ENCODE measurements at regions not wholly inside any gene's neighbourhood (a gene's known extent, or its start where the extent isn't known, plus 50 kb on each side); places are given as distances from the start of the nearest gene placed in this dataset.
A peak's percentile ranks its signal among the peaks of the same experiment; 100 is the strongest.

DNA sequence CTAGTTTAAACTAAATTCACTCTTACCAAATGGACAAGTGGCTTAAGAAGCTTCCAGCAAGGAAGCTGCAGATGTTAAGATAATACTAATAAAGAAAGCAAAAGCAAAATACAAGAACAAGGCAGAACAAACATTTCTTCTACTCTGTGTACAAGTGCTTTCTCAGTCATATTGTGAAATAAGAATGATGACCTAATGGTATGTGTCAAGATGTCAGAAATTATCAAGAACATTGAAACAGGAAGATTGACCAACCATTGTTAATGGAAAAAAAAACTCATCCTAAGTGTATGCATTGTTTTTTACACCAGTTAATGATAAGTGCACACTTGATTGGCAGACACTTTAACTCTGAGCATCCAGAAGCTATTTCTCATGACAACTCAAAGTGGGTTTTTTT, 65.4 kb upstream of the P2RY1 start (continued):
- TF ChIP-seq, protein P1, sequence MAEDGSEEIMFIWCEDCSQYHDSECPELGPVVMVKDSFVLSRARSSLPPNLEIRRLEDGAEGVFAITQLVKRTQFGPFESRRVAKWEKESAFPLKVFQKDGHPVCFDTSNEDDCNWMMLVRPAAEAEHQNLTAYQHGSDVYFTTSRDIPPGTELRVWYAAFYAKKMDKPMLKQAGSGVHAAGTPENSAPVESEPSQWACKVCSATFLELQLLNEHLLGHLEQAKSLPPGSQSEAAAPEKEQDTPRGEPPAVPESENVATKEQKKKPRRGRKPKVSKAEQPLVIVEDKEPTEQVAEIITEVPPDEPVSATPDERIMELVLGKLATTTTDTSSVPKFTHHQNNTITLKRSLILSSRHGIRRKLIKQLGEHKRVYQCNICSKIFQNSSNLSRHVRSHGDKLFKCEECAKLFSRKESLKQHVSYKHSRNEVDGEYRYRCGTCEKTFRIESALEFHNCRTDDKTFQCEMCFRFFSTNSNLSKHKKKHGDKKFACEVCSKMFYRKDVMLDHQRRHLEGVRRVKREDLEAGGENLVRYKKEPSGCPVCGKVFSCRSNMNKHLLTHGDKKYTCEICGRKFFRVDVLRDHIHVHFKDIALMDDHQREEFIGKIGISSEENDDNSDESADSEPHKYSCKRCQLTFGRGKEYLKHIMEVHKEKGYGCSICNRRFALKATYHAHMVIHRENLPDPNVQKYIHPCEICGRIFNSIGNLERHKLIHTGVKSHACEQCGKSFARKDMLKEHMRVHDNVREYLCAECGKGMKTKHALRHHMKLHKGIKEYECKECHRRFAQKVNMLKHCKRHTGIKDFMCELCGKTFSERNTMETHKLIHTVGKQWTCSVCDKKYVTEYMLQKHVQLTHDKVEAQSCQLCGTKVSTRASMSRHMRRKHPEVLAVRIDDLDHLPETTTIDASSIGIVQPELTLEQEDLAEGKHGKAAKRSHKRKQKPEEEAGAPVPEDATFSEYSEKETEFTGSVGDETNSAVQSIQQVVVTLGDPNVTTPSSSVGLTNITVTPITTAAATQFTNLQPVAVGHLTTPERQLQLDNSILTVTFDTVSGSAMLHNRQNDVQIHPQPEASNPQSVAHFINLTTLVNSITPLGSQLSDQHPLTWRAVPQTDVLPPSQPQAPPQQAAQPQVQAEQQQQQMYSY (CRISPR knock-in tag; IDR thresholded peaks at IDR 0.05), result no peak
- TF ChIP-seq POLR2AphosphoS2 (IDR thresholded peaks at IDR 0.05; ENCODE audit: low read depth, low read length) (no peak), EP300 (IDR thresholded peaks at IDR 0.05; ENCODE audit: borderline replicate concordance in 1 of 2, control insufficient read depth in 1 of 2, low read depth in 2 of 2, low read length in 2 of 2) (no peak), ZNF24 (IDR thresholded peaks at IDR 0.05) (no peak), NFYA (IDR thresholded peaks at IDR 0.05; ENCODE audit: borderline replicate concordance, low read depth, low read length) (no peak), FOXK2 (IDR thresholded peaks at IDR 0.05) (no peak), ATF7 (IDR thresholded peaks at IDR 0.05; ENCODE audit: low read depth) (peak; percentile 66; the same call in 1 of the 2 replicates), TCF3 (IDR thresholded peaks at IDR 0.05; ENCODE audit: borderline replicate concordance, insufficient read depth, low read depth, low read length) (no peak)
- TF ChIP-seq, protein P2, sequence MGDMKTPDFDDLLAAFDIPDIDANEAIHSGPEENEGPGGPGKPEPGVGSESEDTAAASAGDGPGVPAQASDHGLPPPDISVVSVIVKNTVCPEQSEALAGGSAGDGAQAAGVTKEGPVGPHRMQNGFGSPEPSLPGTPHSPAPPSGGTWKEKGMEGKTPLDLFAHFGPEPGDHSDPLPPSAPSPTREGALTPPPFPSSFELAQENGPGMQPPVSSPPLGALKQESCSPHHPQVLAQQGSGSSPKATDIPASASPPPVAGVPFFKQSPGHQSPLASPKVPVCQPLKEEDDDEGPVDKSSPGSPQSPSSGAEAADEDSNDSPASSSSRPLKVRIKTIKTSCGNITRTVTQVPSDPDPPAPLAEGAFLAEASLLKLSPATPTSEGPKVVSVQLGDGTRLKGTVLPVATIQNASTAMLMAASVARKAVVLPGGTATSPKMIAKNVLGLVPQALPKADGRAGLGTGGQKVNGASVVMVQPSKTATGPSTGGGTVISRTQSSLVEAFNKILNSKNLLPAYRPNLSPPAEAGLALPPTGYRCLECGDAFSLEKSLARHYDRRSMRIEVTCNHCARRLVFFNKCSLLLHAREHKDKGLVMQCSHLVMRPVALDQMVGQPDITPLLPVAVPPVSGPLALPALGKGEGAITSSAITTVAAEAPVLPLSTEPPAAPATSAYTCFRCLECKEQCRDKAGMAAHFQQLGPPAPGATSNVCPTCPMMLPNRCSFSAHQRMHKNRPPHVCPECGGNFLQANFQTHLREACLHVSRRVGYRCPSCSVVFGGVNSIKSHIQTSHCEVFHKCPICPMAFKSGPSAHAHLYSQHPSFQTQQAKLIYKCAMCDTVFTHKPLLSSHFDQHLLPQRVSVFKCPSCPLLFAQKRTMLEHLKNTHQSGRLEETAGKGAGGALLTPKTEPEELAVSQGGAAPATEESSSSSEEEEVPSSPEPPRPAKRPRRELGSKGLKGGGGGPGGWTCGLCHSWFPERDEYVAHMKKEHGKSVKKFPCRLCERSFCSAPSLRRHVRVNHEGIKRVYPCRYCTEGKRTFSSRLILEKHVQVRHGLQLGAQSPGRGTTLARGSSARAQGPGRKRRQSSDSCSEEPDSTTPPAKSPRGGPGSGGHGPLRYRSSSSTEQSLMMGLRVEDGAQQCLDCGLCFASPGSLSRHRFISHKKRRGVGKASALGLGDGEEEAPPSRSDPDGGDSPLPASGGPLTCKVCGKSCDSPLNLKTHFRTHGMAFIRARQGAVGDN (IDR thresholded peaks at IDR 0.05), result no peak
- TF ChIP-seq, protein P3, sequence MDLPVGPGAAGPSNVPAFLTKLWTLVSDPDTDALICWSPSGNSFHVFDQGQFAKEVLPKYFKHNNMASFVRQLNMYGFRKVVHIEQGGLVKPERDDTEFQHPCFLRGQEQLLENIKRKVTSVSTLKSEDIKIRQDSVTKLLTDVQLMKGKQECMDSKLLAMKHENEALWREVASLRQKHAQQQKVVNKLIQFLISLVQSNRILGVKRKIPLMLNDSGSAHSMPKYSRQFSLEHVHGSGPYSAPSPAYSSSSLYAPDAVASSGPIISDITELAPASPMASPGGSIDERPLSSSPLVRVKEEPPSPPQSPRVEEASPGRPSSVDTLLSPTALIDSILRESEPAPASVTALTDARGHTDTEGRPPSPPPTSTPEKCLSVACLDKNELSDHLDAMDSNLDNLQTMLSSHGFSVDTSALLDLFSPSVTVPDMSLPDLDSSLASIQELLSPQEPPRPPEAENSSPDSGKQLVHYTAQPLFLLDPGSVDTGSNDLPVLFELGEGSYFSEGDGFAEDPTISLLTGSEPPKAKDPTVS (IDR thresholded peaks at IDR 0.05; ENCODE audit: low read depth, low read length), result no peak
- TF ChIP-seq, protein P4, sequence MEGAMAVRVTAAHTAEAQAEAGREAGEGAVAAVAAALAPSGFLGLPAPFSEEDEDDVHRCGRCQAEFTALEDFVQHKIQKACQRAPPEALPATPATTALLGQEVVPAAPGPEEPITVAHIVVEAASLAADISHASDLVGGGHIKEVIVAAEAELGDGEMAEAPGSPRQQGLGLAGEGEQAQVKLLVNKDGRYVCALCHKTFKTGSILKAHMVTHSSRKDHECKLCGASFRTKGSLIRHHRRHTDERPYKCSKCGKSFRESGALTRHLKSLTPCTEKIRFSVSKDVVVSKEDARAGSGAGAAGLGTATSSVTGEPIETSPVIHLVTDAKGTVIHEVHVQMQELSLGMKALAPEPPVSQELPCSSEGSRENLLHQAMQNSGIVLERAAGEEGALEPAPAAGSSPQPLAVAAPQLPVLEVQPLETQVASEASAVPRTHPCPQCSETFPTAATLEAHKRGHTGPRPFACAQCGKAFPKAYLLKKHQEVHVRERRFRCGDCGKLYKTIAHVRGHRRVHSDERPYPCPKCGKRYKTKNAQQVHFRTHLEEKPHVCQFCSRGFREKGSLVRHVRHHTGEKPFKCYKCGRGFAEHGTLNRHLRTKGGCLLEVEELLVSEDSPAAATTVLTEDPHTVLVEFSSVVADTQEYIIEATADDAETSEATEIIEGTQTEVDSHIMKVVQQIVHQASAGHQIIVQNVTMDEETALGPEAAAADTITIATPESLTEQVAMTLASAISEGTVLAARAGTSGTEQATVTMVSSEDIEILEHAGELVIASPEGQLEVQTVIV (IDR thresholded peaks at IDR 0.05; ENCODE audit: borderline replicate concordance, partially characterized antibody), result no peak
- TF ChIP-seq, protein P5, sequence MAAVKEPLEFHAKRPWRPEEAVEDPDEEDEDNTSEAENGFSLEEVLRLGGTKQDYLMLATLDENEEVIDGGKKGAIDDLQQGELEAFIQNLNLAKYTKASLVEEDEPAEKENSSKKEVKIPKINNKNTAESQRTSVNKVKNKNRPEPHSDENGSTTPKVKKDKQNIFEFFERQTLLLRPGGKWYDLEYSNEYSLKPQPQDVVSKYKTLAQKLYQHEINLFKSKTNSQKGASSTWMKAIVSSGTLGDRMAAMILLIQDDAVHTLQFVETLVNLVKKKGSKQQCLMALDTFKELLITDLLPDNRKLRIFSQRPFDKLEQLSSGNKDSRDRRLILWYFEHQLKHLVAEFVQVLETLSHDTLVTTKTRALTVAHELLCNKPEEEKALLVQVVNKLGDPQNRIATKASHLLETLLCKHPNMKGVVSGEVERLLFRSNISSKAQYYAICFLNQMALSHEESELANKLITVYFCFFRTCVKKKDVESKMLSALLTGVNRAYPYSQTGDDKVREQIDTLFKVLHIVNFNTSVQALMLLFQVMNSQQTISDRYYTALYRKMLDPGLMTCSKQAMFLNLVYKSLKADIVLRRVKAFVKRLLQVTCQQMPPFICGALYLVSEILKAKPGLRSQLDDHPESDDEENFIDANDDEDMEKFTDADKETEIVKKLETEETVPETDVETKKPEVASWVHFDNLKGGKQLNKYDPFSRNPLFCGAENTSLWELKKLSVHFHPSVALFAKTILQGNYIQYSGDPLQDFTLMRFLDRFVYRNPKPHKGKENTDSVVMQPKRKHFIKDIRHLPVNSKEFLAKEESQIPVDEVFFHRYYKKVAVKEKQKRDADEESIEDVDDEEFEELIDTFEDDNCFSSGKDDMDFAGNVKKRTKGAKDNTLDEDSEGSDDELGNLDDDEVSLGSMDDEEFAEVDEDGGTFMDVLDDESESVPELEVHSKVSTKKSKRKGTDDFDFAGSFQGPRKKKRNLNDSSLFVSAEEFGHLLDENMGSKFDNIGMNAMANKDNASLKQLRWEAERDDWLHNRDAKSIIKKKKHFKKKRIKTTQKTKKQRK (IDR thresholded peaks at IDR 0.05; ENCODE audit: low read depth, low read length), result no peak
